GM21528 (cell line): ENCODE measurements at regions not wholly inside any gene's neighbourhood (a gene's known extent, or its start where the extent isn't known, plus 50 kb on each side); places are given as distances from the start of the nearest gene placed in this dataset.

Experiments
- ATAC-seq: cut with Tn5 transposase; IDR thresholded peaks from one replicate; pipeline ENCODE4 v1.9.1; 2021; ENCODE audit warnings: mild to moderate bottlenecking, moderate library complexity; ENCODE audit not compliant: unreplicated experiment, low FRiP score

GRCh38 chr13:105448811-105449210, 1086.7 kb downstream of the EFNB2 start:
- ATAC-seq, result no peak

GRCh38 chr13:105446197-105446596, 1089.3 kb downstream of the EFNB2 start:
- no peak for ATAC-seq

GRCh38 chr13:105445796-105446195, 1089.7 kb downstream of the EFNB2 start:
- ATAC-seq, result no peak

GRCh38 chr13:105442949-105443699, 1092.3 kb downstream of the EFNB2 start:
- ATAC-seq, result no peak

- ATAC-seq, result no peak
Measured at GRCh38 chr13:105442040-105442439, 1093.4 kb downstream of the EFNB2 start.

- ATAC-seq, result no peak
Measured at GRCh38 chr13:105441051-105441750, 1094.3 kb downstream of the EFNB2 start.

GRCh38 chr13:105436943-105437342, 1098.5 kb downstream of the EFNB2 start:
- ATAC-seq, result no peak

GRCh38 chr13:105432438-105432837, 1103.0 kb downstream of the EFNB2 start:
- no peak for ATAC-seq

- ATAC-seq, result no peak
Measured at GRCh38 chr13:105428811-105429210, 1106.7 kb downstream of the EFNB2 start.

- no peak for ATAC-seq
Measured at GRCh38 chr13:105426441-105426840, 1109.0 kb downstream of the EFNB2 start.

- no peak for ATAC-seq
Measured at GRCh38 chr13:105414639-105415038, 1120.8 kb downstream of the EFNB2 start.

GRCh38 chr13:105412171-105412570, 1123.3 kb downstream of the EFNB2 start:
- ATAC-seq, result no peak

GRCh38 chr13:105410602-105411001, 1124.9 kb downstream of the EFNB2 start:
- no peak for ATAC-seq

- no peak for ATAC-seq
Measured at GRCh38 chr13:105406551-105406950, 1128.9 kb downstream of the EFNB2 start.

GRCh38 chr13:105403086-105403485, 1132.4 kb downstream of the EFNB2 start:
- ATAC-seq, result no peak

- ATAC-seq, result no peak
Measured at GRCh38 chr13:105395041-105395440, 1140.4 kb downstream of the EFNB2 start.

- ATAC-seq, result no peak
Measured at GRCh38 chr13:105389373-105389772, 1146.1 kb downstream of the EFNB2 start.

- no peak for ATAC-seq
Measured at GRCh38 chr13:105377452-105377851, 1158.0 kb downstream of the EFNB2 start.

GRCh38 chr13:105370011-105370650, 1165.3 kb downstream of the EFNB2 start:
- ATAC-seq, result no peak

GRCh38 chr13:105368781-105369180, 1166.7 kb downstream of the EFNB2 start:
- no peak for ATAC-seq

- no peak for ATAC-seq
Measured at GRCh38 chr13:105365831-105366230, 1169.6 kb downstream of the EFNB2 start.
